AG04449 (cell line): ENCODE measurements at regions not wholly inside any gene's neighbourhood (a gene's known extent, or its start where the extent isn't known, plus 50 kb on each side); places are given as distances from the start of the nearest gene placed in this dataset.
"Not testable (repeated sequence)": the region's sequence is repeated elsewhere in the genome, so short reads cannot be mapped to it uniquely, and the experiment has no call there.

Source experiments
- CTCF ChIA-PET: fragments of 350-600 bp; formaldehyde crosslinking; extraction: SDS; loops from one replicate; lab custom pipeline; 2021; ENCODE audit warnings: antibody characterized with exemption; lab: Yijun Ruan, JAX
- POLR2A ChIA-PET: fragments of 400-600, 350-600 bp; formaldehyde crosslinking; extraction: SDS; loops from one replicate; lab custom pipeline; 2020; ENCODE audit warnings: antibody characterized with exemption, inconsistent platforms; lab: Yijun Ruan, JAX
- DNase-seq: peaks from one replicate; pipeline ENCODE4 v3.0.0-alpha.2; 2010; ENCODE audit warnings: low read depth, low spot score
- H3K4me3 ChIP-seq: 2 replicates; pipeline ENCODE4 v1.5.1; 2011; ENCODE audit warnings: low read depth, mild to moderate bottlenecking, control low read depth, low read length
- TF ChIP-seq, protein P1 (sequence below): IDR thresholded peaks from one replicate; pipeline ENCODE4 v1.5.1; 2011; ENCODE audit warnings: mild to moderate bottlenecking, moderate library complexity, low read length, control low read depth, inconsistent platforms; ENCODE audit not compliant: insufficient read depth; ENCODE audit errors: missing control alignments

DNA sequence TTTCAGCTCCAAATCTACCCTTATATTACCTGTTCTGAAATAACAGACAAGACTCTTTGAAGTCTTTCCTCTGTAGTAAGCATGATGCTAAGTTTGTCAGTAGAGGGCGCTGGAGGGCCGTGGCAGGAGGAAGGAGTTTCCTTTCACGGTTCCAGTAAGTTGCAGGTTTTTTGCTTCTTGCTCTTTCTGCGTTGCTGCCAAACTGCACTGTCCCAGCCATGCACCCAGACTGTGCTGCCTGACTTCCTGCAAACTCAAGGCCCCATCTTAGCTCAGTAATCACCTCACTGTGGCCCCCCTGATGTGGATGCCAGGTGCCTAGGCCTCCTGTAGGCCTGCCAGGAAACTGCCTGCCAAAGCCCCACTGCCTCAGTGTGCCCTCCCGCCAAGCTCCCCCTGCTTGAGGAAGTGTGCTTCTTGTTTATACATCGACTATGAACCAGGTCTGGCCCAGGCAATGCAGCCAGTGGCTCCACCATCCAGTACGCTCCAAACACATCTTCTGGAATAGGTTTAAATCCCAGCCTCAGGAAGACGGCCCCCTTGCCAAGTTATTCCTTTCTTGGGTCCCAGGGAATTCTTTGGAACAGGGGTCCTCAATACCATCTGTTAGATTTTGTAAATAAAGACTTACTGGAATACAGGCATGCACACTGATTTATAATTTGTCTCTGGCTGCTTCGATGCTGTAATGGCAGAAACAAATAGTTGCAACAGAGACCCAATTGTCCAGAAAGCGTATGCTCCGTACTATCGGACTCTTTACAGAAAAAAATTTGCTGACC lies 193.7 kb upstream of the LRIG3 start:
- H3K4me3 ChIP-seq, result no peak overlapping the region
- POLR2A ChIA-PET, result no interaction called here
- TF ChIP-seq, protein P1, sequence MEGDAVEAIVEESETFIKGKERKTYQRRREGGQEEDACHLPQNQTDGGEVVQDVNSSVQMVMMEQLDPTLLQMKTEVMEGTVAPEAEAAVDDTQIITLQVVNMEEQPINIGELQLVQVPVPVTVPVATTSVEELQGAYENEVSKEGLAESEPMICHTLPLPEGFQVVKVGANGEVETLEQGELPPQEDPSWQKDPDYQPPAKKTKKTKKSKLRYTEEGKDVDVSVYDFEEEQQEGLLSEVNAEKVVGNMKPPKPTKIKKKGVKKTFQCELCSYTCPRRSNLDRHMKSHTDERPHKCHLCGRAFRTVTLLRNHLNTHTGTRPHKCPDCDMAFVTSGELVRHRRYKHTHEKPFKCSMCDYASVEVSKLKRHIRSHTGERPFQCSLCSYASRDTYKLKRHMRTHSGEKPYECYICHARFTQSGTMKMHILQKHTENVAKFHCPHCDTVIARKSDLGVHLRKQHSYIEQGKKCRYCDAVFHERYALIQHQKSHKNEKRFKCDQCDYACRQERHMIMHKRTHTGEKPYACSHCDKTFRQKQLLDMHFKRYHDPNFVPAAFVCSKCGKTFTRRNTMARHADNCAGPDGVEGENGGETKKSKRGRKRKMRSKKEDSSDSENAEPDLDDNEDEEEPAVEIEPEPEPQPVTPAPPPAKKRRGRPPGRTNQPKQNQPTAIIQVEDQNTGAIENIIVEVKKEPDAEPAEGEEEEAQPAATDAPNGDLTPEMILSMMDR, result peak; percentile 89
- peak; percentile 42 for DNase-seq
- CTCF ChIA-PET, result interaction anchor here (0.7 to 8.4 kb wide), 50 partner anchors 8 to 1130 kb away, joined by 3 to 161 read pairs (median 4); no protein-coding TSS in a partner anchor

DNA sequence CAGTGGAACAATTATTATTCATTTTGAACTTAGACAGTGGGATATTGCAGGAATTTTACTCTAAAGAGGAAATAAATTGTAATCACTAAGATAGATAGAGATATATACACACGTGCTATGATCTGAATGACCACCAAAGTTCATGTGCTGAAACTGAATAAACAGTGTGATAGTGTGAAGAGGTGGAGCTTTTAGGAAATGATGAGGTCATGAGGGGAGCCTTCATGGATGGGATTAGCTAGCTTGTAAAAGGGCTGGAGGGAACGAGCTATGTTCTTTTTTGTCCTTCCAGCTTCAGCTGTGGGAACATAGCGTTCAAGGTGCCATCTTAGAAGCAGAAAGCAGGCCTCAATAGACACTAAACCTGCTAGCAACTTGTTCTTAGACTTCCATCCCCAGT lies 191.5 kb upstream of the LRIG3 start:
- H3K4me3 ChIP-seq, result no peak overlapping the region
- TF ChIP-seq, protein P1, result no peak
- ChIA-PET POLR2A (no interaction called here), CTCF (interaction anchor here (1.4 to 8.4 kb wide), 7 partner anchors 12 to 572 kb away, joined by 3 to 161 read pairs (median 37); no protein-coding TSS in a partner anchor)
- no peak for DNase-seq

GRCh38 chr12:59108516-59108915 lies 188.2 kb upstream of the LRIG3 start:
- H3K4me3 ChIP-seq, DNase-seq, POLR2A ChIA-PET: not testable (repeated sequence)
- CTCF ChIA-PET, result interaction anchor here (7.0 kb wide), 1 partner anchor 568 kb away, joined by 53 read pairs; no protein-coding TSS in a partner anchor

DNA sequence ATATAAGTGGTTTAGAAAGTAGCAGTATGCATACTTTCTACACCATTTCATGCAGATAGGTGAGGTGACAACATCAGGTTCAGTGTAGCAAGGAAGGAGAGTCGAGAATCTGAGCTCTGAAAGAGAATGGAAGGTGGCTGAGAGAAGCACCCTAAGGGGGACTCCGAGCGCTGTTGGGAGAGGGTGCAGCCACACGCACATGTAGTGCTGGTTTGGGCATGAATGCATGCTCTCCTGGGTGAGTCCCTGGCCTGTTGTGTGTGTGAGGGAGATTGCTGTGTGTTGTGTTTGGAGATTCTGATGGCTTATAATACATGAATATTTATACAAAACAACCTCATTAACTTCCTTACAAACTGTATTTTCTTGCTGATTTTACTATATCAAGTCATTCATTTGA lies 180.3 kb upstream of the LRIG3 start:
- TF ChIP-seq, protein P1, result no peak
- CTCF ChIA-PET, result interaction anchor here (0.8 to 3.6 kb wide), 6 partner anchors 8 to 1117 kb away, joined by 3 to 37 read pairs (median 4); no protein-coding TSS in a partner anchor
- POLR2A ChIA-PET, result no interaction called here
- H3K4me3 ChIP-seq, result no peak overlapping the region
- no peak for DNase-seq

DNA sequence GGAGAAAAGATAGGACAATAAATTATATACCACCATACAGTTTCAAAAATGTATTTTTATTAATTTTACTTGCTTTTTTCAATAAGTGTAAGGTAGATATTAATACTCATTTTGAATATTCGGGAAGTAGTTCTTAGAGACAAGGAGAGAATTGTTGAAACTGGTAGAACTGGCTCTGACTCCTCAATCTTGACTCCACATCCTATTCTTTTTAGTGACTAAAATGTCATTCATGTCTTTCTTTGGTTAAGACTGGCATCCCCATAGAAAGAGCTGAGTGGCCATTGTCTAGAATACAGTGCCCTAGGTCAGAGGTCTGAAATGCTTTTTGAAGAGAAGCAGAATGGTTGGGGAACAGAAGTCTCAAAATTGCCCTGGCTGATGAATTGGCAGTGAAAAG lies 177.6 kb upstream of the LRIG3 start:
- CTCF ChIA-PET, result no interaction called here
- TF ChIP-seq, protein P1, result no peak
- no peak for DNase-seq
- POLR2A ChIA-PET, result no interaction called here
- no peak overlapping the region for H3K4me3 ChIP-seq

DNA sequence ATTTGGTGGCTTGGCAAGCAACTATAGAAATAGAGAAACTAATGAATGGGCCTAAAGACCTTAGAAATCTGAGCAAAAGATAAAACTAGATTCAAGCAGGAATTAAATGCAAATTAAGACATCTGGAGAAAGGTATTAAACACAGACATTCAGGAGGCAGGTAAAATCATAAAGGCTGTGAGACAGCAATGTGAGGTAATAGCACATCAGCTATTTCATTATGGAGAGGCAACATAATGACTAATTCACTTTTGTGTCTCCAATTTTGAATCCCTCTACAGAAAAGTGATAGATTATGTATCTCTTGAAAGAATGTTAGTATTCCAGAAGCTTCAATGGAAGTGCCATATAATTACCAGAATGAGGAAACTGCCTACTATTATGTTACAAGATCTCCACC lies 175.9 kb upstream of the LRIG3 start:
- TF ChIP-seq, protein P1, result no peak
- DNase-seq, result no peak
- POLR2A ChIA-PET, result no interaction called here
- no peak overlapping the region for H3K4me3 ChIP-seq
- CTCF ChIA-PET, result interaction anchor here (1.1 to 1.6 kb wide), 2 partner anchors 17 to 555 kb away, joined by 6 to 7 read pairs; no protein-coding TSS in a partner anchor
